ENCODE measurements at regions not wholly inside any gene's neighbourhood (a gene's known extent, or its start where the extent isn't known, plus 50 kb on each side); places are given as distances from the start of the nearest gene placed in this dataset.
"Not testable (repeated sequence)": the region's sequence is repeated elsewhere in the genome, so short reads cannot be mapped to it uniquely, and the experiment has no call there.

GRCh38 chr20:29883514-29884219 lies 1373.8 kb upstream of the DEFB115 start:
- H3K9me1 ChIP-seq (ENCODE audit: control insufficient read depth, insufficient read depth, low read length); in situ Hi-C loops (cut with MboI); H3K36me3 ChIP-seq (ENCODE audit: control insufficient read depth, insufficient read depth, low read length); FAIRE-seq; H4K20me1 ChIP-seq (replicated peaks; ENCODE audit: control insufficient read depth, insufficient read depth, low read length); H3K79me2 ChIP-seq (ENCODE audit: control insufficient read depth, insufficient read depth, low read length); CTCF ChIA-PET (ENCODE audit: low intra/inter-chr PET ratio); H3K9me3 ChIP-seq (replicated peaks; ENCODE audit: control insufficient read depth, insufficient read depth, low read depth, low read length); POLR2A ChIA-PET; H3K4me3 ChIP-seq; H3K27me3 ChIP-seq (ENCODE audit: control insufficient read depth in 2 of 2, insufficient read depth in 2 of 2, low read length in 2 of 2): not testable (repeated sequence)
- Histone ChIP-seq H3K27ac (ENCODE audit: extremely low read depth, low read depth, low read length) (peak overlapping the region; percentile 85), H3K9ac (ENCODE audit: insufficient read depth in 1 of 2, low read depth in 2 of 2, low read length in 2 of 2) (peak overlapping the region in 1 of 2 experiments; percentile 50; a peak in 3 of 4 replicates), H2AFZ (ENCODE audit: low read depth, low read length) (peak overlapping the region; percentile 76), H3K4me2 (ENCODE audit: insufficient read depth, low read length) (peak overlapping the region; percentile 70), H3K4me1 (replicated peaks in 1 of 2; ENCODE audit: control insufficient read depth in 2 of 2, insufficient read depth in 2 of 2, low read length in 2 of 2) (peaks cover 5 to 11% of the 10 kb centered on the region in 2 experiments; a peak in 4 of 5 replicates)
- TSS peak; percentile 51 for BruUV-seq (replicated peaks)
- peak; percentile 85 for ATAC-seq
- intact Hi-C loops (cut with micrococcal nuclease) = loop anchor here (1.0 kb wide), 1 partner anchor 797 kb away; no protein-coding TSS in a partner anchor
- WGBS (ENCODE audit: insufficient coverage, low coverage, missing lambda C conversion rate) = 7% methylated on average over 13 of the region's 13 CpGs
- peak in 1 of 4 experiments; percentile 63 for DNase-seq (ENCODE audit: extremely low read depth in 1 of 4, low spot score in 3 of 4)
- 0 out of 4 replicates have a peak, but pooled peaks of 1 of the 2 experiments have one; percentile 25 for TF ChIP-seq FOXK2 (conservative IDR thresholded peaks at IDR 0.05 in 1 of 2, IDR thresholded peaks at IDR 0.05 in 1 of 2; ENCODE audit: low read depth in 2 of 2)
- 0 out of 2 replicates have a peak, but pooled peaks have one; percentile 44 for TF ChIP-seq L3MBTL2 (IDR thresholded peaks at IDR 0.05)
- TF ChIP-seq, protein P1, sequence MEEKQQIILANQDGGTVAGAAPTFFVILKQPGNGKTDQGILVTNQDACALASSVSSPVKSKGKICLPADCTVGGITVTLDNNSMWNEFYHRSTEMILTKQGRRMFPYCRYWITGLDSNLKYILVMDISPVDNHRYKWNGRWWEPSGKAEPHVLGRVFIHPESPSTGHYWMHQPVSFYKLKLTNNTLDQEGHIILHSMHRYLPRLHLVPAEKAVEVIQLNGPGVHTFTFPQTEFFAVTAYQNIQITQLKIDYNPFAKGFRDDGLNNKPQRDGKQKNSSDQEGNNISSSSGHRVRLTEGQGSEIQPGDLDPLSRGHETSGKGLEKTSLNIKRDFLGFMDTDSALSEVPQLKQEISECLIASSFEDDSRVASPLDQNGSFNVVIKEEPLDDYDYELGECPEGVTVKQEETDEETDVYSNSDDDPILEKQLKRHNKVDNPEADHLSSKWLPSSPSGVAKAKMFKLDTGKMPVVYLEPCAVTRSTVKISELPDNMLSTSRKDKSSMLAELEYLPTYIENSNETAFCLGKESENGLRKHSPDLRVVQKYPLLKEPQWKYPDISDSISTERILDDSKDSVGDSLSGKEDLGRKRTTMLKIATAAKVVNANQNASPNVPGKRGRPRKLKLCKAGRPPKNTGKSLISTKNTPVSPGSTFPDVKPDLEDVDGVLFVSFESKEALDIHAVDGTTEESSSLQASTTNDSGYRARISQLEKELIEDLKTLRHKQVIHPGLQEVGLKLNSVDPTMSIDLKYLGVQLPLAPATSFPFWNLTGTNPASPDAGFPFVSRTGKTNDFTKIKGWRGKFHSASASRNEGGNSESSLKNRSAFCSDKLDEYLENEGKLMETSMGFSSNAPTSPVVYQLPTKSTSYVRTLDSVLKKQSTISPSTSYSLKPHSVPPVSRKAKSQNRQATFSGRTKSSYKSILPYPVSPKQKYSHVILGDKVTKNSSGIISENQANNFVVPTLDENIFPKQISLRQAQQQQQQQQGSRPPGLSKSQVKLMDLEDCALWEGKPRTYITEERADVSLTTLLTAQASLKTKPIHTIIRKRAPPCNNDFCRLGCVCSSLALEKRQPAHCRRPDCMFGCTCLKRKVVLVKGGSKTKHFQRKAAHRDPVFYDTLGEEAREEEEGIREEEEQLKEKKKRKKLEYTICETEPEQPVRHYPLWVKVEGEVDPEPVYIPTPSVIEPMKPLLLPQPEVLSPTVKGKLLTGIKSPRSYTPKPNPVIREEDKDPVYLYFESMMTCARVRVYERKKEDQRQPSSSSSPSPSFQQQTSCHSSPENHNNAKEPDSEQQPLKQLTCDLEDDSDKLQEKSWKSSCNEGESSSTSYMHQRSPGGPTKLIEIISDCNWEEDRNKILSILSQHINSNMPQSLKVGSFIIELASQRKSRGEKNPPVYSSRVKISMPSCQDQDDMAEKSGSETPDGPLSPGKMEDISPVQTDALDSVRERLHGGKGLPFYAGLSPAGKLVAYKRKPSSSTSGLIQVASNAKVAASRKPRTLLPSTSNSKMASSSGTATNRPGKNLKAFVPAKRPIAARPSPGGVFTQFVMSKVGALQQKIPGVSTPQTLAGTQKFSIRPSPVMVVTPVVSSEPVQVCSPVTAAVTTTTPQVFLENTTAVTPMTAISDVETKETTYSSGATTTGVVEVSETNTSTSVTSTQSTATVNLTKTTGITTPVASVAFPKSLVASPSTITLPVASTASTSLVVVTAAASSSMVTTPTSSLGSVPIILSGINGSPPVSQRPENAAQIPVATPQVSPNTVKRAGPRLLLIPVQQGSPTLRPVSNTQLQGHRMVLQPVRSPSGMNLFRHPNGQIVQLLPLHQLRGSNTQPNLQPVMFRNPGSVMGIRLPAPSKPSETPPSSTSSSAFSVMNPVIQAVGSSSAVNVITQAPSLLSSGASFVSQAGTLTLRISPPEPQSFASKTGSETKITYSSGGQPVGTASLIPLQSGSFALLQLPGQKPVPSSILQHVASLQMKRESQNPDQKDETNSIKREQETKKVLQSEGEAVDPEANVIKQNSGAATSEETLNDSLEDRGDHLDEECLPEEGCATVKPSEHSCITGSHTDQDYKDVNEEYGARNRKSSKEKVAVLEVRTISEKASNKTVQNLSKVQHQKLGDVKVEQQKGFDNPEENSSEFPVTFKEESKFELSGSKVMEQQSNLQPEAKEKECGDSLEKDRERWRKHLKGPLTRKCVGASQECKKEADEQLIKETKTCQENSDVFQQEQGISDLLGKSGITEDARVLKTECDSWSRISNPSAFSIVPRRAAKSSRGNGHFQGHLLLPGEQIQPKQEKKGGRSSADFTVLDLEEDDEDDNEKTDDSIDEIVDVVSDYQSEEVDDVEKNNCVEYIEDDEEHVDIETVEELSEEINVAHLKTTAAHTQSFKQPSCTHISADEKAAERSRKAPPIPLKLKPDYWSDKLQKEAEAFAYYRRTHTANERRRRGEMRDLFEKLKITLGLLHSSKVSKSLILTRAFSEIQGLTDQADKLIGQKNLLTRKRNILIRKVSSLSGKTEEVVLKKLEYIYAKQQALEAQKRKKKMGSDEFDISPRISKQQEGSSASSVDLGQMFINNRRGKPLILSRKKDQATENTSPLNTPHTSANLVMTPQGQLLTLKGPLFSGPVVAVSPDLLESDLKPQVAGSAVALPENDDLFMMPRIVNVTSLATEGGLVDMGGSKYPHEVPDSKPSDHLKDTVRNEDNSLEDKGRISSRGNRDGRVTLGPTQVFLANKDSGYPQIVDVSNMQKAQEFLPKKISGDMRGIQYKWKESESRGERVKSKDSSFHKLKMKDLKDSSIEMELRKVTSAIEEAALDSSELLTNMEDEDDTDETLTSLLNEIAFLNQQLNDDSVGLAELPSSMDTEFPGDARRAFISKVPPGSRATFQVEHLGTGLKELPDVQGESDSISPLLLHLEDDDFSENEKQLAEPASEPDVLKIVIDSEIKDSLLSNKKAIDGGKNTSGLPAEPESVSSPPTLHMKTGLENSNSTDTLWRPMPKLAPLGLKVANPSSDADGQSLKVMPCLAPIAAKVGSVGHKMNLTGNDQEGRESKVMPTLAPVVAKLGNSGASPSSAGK (IDR thresholded peaks at IDR 0.05) = peak; percentile 76
- TF ChIP-seq CEBPB (tag; IDR thresholded peaks at IDR 0.05) = peak; percentile 10; the same call in 1 of the 2 replicates
- TF ChIP-seq USF1 (CRISPR knock-in tag; IDR thresholded peaks at IDR 0.05) = peak; percentile 25; the same call in 1 of the 2 replicates
- TF ChIP-seq, protein P2, sequence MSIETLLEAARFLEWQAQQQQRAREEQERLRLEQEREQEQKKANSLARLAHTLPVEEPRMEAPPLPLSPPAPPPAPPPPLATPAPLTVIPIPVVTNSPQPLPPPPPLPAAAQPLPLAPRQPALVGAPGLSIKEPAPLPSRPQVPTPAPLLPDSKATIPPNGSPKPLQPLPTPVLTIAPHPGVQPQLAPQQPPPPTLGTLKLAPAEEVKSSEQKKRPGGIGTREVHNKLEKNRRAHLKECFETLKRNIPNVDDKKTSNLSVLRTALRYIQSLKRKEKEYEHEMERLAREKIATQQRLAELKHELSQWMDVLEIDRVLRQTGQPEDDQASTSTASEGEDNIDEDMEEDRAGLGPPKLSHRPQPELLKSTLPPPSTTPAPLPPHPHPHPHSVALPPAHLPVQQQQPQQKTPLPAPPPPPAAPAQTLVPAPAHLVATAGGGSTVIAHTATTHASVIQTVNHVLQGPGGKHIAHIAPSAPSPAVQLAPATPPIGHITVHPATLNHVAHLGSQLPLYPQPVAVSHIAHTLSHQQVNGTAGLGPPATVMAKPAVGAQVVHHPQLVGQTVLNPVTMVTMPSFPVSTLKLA (conservative IDR thresholded peaks at IDR 0.05) = peak in 1 of 2 experiments; percentile 61; a peak in 3 of 4 replicates
- peak in 1 of 2 experiments; percentile 85; a peak in 1 of 4 replicates for TF ChIP-seq KDM1A (IDR thresholded peaks at IDR 0.05)
